GM12865 (cell line): ENCODE measurements at regions not wholly inside any gene's neighbourhood (a gene's known extent, or its start where the extent isn't known, plus 50 kb on each side); places are given as distances from the start of the nearest gene placed in this dataset.

Experiments used
- DNase-seq: peaks from one replicate; pipeline ENCODE4 v3.0.0; 2010; ENCODE audit warnings: low read depth
- H3K4me3 ChIP-seq: 2 replicates; pipeline ENCODE4 v1.5.1; 2011; ENCODE audit warnings: mild to moderate bottlenecking, low read depth, low read length, control low read depth
- CTCF ChIP-seq: IDR thresholded peaks from 2 replicates; pipeline ENCODE4 v1.5.1; 2011; ENCODE audit warnings: low read length, control low read depth, low read depth, inconsistent platforms; ENCODE audit not compliant: insufficient read depth; ENCODE audit errors: missing control alignments

GRCh38 chr10:59077855-59078254 is 98.6 kb upstream of the PHYHIPL start:
- no peak overlapping the region for H3K4me3 ChIP-seq

GRCh38 chr10:59078978-59079377 is 97.5 kb upstream of the PHYHIPL start:
- TF ChIP-seq CTCF: no peak
- H3K4me3 ChIP-seq: no peak overlapping the region
- DNase-seq: no peak

More at GRCh38 chr10:59077855-59078254, 98.6 kb upstream of the PHYHIPL start:
- TF ChIP-seq CTCF: no peak
- DNase-seq: no peak

- DNase-seq: no peak
- TF ChIP-seq CTCF: no peak
These were observed 96.8 kb upstream of the PHYHIPL start for GRCh38 chr10:59079386-59080226.

GRCh38 chr10:59082249-59082648 is 94.2 kb upstream of the PHYHIPL start:
- no peak for TF ChIP-seq CTCF
- no peak overlapping the region for H3K4me3 ChIP-seq
- DNase-seq: no peak

More at GRCh38 chr10:59079386-59080226, 96.8 kb upstream of the PHYHIPL start:
- H3K4me3 ChIP-seq: no peak overlapping the region

- no peak for TF ChIP-seq CTCF
- no peak for DNase-seq
- no peak overlapping the region for H3K4me3 ChIP-seq
These were observed 91.4 kb upstream of the PHYHIPL start for GRCh38 chr10:59085054-59085453.

- H3K4me3 ChIP-seq: no peak overlapping the region
- no peak for TF ChIP-seq CTCF
- peak; percentile 35 for DNase-seq
These were observed 90.5 kb upstream of the PHYHIPL start for GRCh38 chr10:59085711-59086502.
